NCI-H510A treated with DMSO at 0.1 percent for 48 hours (cell line): ENCODE measurements at regions not wholly inside any gene's neighbourhood (a gene's known extent, or its start where the extent isn't known, plus 50 kb on each side); places are given as distances from the start of the nearest gene placed in this dataset.

ENCODE experiments used
- DNase-seq: peaks from one replicate; lab custom pipeline; 2025; lab: John Stamatoyannopoulos, UW

DNA sequence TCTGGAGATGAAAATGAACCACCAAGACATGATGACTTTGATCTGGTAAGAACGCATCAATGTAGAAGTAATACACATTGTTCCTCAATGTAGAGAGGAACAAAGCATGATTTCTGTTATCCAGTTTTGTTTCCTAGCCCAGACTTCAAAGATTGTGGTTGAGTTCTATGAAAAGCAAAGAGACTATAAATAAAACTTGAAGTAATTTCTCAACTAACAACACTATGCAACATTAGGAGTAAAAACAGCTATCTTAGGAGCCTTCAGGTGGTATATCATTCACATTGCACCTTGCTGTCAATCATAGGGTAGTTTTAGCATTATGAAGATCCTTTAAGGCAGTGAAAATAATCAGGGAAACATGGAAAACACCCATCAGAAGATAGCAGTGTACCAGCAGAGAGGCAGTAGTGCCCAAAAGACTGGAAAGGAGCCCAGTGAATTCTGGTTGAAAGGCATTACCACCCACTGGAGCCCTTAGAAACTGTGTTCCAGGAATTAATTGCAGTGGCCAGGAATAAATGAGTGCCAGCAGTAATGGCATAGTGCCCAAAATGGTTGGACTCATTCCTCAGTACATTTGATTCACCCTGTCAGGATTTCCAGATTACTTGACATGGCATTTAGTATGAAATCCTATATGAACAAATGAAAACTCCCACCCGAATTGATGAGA lies 300.7 kb upstream of the CXXC4 start:
- DNase-seq, result no peak

DNA sequence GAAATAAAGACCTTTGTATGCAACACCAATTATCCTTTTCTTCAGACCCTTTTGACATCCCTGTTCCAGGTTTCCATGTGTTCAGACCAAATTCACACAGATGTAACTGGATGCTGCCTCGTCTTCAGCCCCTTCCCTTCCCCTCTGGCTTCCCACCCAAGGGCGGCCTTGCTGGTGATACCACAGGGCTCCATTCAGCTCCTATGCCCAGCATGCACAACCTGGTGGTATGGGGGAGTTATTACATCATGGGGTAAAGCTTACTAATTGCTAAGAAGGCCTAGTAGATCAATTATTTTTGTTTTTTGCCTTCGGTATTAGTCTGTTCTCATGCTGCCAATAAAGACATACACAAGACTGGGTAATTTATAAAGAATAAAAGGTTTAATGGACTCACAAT lies 317.0 kb upstream of the CXXC4 start:
- DNase-seq, result no peak

DNA sequence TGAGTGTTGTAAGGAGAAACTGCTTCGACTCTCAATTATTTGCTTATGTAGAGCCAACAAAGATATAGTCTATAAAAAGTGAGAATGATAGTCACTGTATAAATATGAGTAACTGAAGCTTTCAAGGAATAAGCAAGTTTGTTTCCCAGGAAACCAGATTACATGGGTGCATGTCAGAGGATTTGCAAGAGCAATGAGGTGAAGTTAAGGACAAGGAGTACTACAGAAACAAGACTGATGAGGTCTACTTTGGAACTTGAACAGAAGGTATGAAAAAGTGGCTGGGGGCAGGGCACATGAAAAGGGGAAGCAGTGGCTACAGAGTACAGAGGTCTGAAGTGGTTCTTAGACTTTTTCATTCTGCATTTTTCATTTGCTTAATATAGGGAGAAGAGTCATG lies 321.0 kb upstream of the CXXC4 start:
- DNase-seq, result no peak

DNA sequence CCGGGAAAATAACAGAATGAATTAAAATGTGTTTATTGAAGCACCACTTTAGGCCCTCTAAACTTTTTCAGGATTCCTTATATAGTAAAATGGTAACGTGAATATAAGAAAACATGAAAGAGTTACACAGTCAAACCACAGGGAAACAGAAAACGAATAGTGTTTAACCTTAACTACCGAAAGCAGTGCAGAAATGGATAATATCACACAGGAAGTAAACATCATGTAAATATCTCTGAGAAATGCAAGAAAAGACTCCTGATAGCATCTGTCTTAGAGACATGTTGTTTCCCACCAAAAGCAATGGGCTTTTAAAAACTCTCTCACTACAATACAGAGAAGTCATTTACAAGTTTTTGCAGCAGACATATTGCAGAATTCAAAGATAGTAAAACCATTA lies 323.9 kb upstream of the CXXC4 start:
- no peak for DNase-seq

DNA sequence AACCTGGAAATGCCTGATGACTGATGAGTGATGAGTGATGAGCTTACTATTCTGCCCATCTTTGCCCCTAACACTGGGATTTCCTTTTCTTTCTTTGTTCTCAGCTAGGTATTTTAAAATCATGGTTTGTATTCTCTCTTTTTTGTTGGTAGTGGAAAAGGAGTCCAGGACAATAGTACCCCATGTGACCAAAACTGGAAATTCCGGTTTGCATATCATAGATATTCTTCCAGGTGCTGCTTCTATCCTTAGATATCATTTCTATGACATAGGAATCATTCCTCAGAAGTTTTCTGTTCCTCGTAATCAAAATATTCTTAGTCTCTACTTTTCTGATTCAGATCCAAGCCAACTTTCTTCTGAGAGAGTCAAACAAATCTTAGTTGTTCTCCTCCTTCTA lies 320.5 kb upstream of the TET2 start:
- peak; percentile 49 for DNase-seq

DNA sequence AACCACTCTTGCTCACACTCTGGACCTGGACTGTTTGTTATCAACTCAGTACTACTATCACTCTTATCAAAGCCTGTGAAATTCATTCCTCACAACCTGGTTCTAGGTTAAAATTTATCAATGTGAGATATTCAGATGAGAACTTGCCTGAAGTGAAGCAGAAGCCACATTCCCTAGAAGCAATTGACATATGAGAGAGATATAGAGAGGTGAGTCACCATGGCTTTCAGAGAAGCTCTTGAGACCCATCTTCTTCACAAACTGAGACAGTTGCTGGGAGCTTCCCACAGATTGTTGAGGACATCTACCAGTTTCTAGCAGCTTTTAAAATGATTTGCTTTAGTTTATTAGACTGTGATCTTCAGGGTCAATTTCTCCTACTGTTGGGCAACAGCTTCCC lies 316.9 kb upstream of the TET2 start:
- no peak for DNase-seq

DNA sequence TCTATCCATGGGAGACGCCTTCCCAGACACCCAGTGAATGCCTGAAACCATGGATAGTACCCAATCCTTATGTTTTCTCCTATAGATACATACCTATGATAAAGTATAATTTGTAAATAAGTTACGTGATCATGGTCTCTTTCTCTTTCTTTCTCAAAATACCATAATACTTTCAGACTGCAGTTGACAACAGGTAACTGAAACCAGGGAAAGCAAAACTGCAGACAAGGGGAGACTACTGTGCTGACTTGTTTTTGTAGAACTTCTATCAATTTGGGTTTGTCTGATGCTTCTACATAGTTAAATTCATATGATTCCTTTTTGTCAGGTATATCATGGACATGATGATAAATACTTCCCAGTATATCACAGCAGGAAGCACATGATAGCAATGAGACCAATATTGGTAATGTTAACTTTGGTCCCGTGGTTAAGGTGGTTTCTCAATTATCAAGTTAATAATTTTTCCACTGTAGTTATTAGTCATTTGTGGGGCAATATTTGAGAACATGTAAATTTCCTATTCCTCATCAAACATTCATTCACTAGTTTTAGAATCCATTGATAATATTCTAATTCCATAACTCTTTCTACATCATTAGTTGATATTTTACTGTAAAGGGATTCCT lies 298.0 kb upstream of the TET2 start:
- DNase-seq, result no peak

DNA sequence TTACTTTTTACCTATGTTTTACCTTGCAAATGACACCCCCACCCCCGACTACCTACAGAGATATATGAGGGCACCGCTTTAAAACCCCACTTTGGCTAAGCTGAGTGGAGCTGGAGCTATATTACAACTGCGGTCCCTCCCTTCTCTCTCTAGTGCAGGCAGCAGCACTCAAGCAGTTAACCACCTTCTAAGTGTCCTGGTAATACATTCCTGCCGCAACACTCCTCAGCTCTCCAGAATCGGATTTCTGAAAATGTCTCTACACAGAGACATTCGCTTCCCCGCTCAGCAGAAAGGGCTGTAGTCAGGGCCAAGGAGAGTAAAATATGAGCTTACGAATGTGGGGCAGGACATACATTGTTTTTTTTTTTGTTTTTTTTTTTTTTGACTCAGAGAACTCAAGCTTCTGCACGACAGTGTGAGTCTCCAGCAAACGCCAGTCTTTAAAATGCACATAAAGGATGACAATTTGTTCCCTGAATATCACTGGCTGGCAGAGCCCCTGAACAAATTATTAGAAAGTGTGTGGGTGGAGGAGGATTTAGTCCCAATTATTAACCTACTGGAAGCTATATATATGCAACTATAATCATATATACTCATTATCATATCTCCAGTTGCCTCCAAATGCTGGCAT lies 287.0 kb upstream of the TET2 start:
- no peak for DNase-seq

DNA sequence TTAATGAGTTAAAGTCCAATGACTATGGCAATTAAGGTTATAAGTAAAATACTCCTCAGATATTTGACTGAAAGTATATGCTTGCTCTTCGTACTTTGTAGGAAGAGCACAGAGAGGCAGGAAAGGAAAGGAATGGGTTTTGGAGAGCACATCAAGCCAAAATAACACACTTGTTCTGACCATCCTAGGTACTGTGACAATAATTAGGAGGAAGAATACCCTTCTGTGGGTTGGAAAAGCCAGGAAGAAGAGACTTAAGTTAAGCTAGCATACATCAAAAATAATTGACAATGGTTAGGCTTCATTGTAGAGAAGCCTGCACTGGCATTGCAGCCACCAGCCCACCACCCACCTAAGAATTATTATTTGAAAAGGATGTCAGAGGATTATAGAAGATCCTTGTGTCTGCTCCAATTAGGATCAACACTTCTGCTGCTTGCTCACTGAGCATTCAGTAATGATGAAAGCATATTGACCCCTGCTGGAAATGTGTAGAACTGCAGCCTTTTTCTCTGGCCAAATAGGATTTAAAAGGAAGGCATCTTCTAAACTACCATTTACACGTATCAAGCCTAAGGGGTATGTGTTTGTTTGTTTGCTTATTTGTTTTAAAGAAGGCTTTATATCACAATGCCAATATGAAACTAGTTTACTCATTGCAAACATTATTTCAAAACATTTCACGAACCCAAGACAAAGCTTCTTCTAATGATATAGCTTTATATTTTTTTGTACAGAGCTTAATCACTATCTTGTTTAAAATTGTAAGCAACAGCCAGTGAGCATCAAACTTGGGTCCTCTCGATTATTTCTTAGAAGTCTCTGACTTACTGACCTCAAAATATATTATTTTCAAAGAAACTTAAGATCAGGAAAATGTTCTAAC lies 286.2 kb upstream of the TET2 start:
- DNase-seq, result peak; percentile 76

DNA sequence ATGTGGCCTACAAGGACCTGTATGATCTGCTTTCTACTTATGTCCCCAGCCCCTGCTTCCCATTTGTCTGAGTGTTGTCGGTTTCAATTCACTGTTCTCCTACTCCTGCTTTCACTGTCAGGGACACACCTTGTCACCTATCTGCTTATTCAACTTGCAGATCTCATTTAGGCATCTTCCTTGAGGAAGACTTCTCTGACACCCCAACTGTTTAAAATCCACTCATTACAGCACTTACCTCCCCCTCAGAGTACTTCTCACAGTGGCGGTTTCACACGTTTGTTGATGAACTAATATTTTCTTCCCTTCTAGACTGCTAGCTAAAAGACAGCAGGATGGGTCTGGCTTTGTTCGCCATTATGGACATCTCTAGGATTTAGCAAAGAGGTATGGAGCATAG lies 279.9 kb upstream of the TET2 start:
- DNase-seq, result no peak

DNA sequence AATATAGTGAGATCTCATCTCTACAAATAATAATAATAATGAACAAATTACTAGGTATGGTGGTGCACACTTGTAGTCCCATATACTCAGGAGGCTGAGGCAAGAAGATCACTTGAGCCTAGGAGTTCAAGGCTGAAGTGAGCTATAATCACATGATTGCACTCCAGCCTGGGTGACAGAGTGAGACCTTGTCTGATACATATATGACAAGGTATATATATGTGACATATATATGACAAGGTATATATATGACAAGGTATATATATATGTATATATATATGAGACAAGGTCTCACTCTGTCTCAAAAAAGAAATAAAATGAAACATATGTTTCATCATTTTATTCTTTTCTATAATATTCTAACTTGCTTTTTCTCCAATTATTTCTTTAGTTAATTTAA lies 278.1 kb upstream of the TET2 start:
- DNase-seq, result no peak

DNA sequence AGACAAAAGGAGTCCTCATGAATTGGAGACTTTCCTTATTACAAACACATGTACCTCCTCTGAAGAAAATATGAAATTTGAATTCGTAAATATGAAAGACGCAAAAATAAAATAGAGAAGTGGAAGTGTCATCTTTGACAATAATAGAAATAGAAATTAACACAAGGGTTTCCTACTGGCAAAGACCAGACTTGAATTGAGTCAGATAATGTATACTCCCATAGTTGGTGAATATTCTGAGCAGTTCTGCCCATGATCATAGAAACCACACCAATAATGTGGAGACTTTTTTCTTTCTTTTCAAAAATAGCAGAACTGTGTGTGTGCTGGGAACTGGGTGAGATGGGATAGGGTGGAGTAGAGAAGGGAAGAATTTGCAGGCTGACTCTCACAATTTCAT lies 277.7 kb upstream of the TET2 start:
- no peak for DNase-seq

DNA sequence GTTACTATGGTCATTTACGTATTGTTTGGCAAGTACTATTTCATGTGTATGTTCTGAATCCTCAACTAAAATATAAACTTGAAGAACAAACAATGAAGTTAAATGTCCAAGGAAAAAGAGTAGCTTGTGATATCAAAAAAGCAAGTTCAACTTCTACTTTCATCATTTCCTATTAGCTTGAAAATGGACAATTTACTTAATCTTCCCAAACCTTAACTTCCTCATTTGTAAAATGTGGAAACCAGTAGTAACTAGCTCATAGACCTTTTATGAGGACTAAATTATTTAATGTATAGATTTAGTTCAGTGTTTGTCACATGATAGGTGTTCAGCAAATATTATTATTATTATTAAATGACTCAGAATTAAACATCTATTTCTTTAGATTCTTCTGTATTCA lies 276.8 kb upstream of the TET2 start:
- DNase-seq, result no peak

DNA sequence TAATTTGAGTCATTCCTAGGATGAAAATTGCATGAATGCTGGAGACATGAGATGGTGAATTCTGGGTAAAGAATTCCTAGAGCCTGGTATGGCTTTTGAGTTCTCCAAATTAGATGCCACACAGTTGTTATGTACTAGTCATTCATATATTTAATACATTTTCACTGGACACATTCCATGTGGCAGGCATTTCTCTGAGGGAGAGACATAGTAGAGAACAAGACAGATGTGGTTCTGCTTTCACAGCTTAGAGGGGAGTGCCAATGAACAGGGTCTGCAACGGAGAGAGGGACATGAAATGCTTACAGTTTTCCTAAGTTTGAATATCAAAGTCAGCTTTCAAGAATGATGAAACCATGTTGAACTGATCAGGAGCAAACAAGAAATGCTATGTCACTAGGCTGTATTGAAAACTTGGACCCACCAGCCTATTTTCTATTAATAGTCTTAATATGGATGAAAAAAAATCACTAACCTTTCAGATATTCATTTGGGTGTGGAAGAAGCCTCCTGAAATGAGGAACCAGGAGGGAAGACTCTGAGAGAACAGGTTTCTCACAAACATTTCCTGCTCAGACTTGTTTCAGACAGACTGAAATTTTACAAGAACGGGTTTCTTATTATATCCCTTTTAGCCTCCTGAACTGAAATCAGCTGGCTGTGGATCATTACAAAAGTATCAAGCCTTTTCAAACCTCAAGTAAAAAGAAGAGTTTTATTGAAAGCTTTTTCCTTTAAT lies 276.0 kb upstream of the TET2 start:
- DNase-seq, result no peak

DNA sequence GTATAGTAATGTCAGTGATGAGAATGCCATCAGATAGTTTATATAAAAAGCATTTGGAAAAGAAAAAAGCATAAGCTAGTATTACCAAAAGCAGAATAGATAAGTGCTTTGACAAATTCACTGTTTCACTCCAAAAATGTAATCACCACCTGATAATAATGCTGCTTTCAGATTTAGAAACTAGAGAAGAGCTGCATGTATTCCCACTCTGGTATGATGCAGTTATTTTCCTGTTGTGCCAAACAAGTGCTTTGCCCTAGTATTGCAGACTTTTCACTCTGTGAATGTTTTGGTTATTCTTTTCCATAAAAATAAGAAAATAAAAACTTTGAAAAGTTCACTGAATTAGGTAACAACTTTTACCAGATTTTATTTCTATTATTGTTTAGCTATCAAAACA lies 267.7 kb upstream of the TET2 start:
- no peak for DNase-seq

DNA sequence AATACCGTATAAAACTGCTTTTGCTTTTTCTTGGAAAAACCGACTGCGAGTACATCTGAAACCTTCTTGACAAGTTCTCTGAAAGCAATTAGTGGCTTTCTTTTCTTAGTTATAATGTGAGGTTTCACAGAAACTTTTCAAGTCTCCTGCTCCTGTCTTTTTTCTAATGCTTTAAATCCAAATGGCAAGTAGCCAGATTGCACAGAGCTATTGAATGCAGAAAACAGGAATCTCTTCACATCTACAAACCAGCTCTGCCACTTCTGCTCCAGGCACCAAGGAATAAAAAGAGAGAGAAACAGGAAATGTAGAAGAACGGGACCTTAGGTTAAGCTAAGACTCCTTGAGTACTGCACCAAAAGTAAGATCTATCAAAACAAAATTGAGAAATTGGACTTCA lies 267.3 kb upstream of the TET2 start:
- DNase-seq, result no peak

DNA sequence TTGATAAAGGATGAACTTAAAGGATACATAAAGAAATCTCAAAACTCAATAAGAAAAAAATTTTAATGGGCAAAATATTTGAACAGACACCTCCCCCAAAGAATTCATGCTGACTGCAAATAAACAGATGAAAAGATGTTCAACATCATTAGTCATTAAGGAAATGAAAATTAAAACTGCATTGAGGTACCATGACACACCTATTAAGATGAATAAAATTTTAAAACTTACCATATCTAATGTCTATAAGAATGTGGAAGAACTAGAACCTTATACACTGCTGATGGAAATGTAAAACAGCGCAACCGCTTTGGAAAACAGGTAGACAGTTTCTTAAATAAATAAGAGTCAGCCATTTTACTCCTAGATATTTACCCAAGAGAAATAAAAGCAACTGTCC lies 266.8 kb upstream of the TET2 start:
- no peak for DNase-seq

DNA sequence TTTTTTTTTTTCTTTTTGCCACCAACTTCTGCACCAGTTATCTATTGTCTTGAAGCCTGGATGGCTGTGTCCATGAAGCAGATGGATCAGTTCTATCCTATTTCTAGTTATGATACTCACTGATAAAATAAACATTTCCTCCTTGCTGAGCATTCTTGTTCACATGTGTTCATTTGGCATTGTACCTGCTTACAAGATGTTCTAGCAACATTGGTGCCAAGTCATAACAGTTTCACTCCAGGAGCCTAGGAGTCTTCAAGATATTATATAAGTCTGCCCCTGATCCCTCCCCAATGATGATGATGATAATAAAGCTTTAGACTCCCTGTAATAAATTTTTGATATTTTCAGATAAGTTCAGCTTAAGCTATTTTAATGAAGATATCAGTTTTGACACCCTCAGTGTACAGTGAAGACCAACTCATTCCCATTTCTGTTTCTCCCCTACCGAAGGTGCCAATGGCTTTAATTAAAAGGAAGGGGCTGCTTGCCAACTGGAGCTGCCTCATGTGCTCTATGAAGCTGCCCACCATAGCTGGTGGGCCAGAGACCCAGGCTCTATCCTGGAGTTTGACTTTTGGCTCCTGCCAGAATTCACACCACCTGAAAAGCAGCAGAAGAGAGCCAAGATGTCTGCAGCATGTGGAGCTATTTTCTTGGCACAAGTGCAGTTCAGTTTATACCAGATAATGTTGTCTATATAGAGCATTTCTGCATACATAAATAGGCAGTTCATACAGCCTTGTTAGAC lies 265.4 kb upstream of the TET2 start:
- no peak for DNase-seq

DNA sequence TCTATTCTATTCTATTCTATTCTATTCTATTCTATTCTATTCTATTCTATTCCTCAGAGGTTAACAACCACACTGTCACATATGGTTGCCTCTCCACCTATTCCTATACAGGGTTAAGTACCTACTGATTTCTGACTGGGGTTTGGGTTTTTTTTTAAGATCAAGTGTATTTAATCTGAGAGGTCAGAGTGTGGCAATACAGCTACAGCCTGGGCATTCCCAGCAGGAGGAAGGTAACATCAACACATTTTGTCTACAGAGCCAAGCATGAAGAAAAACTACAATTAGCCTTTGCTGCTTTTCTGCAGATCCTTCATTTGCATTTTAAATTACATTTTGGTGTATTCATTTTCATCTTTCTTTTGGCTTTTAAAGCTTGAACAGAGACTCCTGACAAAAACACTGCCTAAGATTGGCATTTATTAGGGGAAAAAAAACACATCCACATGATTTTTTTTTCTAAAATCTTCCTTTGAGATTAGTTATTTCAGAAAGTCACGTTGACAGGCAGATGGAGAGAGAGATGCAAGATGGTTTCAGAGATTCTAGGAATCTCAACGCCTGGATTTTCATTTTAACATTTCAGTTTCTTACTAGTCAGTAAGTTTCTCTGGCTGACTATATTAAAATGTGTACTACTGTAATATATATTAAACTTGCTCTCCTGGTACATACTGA lies 255.9 kb upstream of the TET2 start:
- no peak for DNase-seq
